HEK293 (cell line): ENCODE measurements at regions not wholly inside any gene's neighbourhood (a gene's known extent, or its start where the extent isn't known, plus 50 kb on each side); places are given as distances from the start of the nearest gene placed in this dataset.

Experiments
- CTCF ChIA-PET: fragments of 350-600 bp; formaldehyde crosslinking; extraction: SDS; loops from one replicate; lab custom pipeline; 2021; ENCODE audit warnings: antibody characterized with exemption; lab: Yijun Ruan, JAX
- POLR2A ChIA-PET: fragments of 300-600 bp; formaldehyde crosslinking; extraction: SDS; loops from one replicate; lab custom pipeline; 2020; ENCODE audit warnings: antibody characterized with exemption, inconsistent platforms; lab: Yijun Ruan, JAX
- H3K27ac ChIP-seq: fragments of 200-500 bp; sonication (Bioruptor generic); 2 replicates; pipeline ENCODE4 v1.5.1; 2014; ENCODE audit warnings: low read depth, low read length, control low read depth, inconsistent platforms; ENCODE audit errors: extremely low read depth
- H3K36me3 ChIP-seq, 2 experiments: fragments of 200-500 bp in 1 of 2; sonication (Bioruptor generic) in 1 of 2; 1 replicate in 1 of 2; 2 replicates in 1 of 2; pipeline ENCODE4 v1.5.1; 2014 to 2017; ENCODE audit warnings: inconsistent platforms in 2 of 2, low read length in 2 of 2; ENCODE audit not compliant: control insufficient read depth in 2 of 2, insufficient read depth in 1 of 2
- H3K4me1 ChIP-seq: fragments of 200-500 bp; sonication (Bioruptor generic); 2 replicates; pipeline ENCODE4 v1.5.1; 2014; ENCODE audit warnings: mild to moderate bottlenecking, low read length, inconsistent platforms; ENCODE audit not compliant: control insufficient read depth, insufficient read depth
- H3K4me3 ChIP-seq: 2 replicates; pipeline ENCODE4 v1.5.1; 2011; ENCODE audit warnings: low read depth, mild to moderate bottlenecking, control low read depth, low read length, moderate library complexity
- H3K9me3 ChIP-seq: fragments of 200-500 bp; sonication (Bioruptor generic); 2 replicates; pipeline ENCODE4 v1.5.1; 2014; ENCODE audit warnings: low read depth, low read length, inconsistent platforms; ENCODE audit not compliant: control insufficient read depth, insufficient read depth
- BCL11A ChIP-seq: fragments of 450-650 bp; formaldehyde crosslinking; IDR thresholded peaks from 2 replicates; pipeline ENCODE4 v1.5.1; 2016; ENCODE audit warnings: low read depth, missing biosample characterization, missing genetic modification characterization
- HIC1 ChIP-seq: fragments of 450-650 bp; formaldehyde crosslinking; IDR thresholded peaks from 2 replicates; pipeline ENCODE4 v1.5.1; 2016; ENCODE audit warnings: missing biosample characterization, missing genetic modification characterization
- MYNN ChIP-seq: fragments of 450-650 bp; formaldehyde crosslinking; IDR thresholded peaks from 2 replicates; pipeline ENCODE4 v1.5.1; 2016; ENCODE audit warnings: missing biosample characterization, missing genetic modification characterization, borderline replicate concordance
- OVOL3 ChIP-seq: fragments of 450-650 bp; formaldehyde crosslinking; IDR thresholded peaks from 2 replicates; pipeline ENCODE4 v1.5.1; 2016; ENCODE audit warnings: missing biosample characterization, missing genetic modification characterization
- PRDM1 ChIP-seq: fragments of 450-650 bp; formaldehyde crosslinking; IDR thresholded peaks from 2 replicates; pipeline ENCODE4; 2016; ENCODE audit warnings: missing biosample characterization, missing genetic modification characterization
- SCRT1 ChIP-seq: fragments of 450-650 bp; formaldehyde crosslinking; IDR thresholded peaks from 2 replicates; pipeline ENCODE4 v1.5.1; 2016; ENCODE audit warnings: missing biosample characterization, missing genetic modification characterization, borderline replicate concordance
- ZBTB1 ChIP-seq: fragments of 450-650 bp; formaldehyde crosslinking; IDR thresholded peaks from 2 replicates; pipeline ENCODE4 v1.5.1; 2016; ENCODE audit warnings: missing biosample characterization, missing genetic modification characterization
- ZNF2 ChIP-seq: fragments of 450-650 bp; formaldehyde crosslinking; IDR thresholded peaks from 2 replicates; pipeline ENCODE4 v1.5.1; 2016; ENCODE audit warnings: missing biosample characterization, missing genetic modification characterization
- ZNF391 ChIP-seq: fragments of 450-650 bp; formaldehyde crosslinking; IDR thresholded peaks from 2 replicates; pipeline ENCODE4 v1.5.1; 2016; ENCODE audit warnings: low read depth, missing biosample characterization, missing genetic modification characterization, borderline replicate concordance
- ZNF544 ChIP-seq: fragments of 450-650 bp; formaldehyde crosslinking; IDR thresholded peaks from 2 replicates; pipeline ENCODE4 v1.5.0; 2017; ENCODE audit warnings: missing biosample characterization, missing genetic modification characterization
- ZNF596 ChIP-seq: fragments of 450-650 bp; IDR thresholded peaks from 2 replicates; pipeline ENCODE4 v1.5.0; 2018; ENCODE audit warnings: missing biosample characterization, mild to moderate bottlenecking, missing genetic modification characterization, moderate library complexity
- ZNF701 ChIP-seq: fragments of 450-650 bp; formaldehyde crosslinking; IDR thresholded peaks from 2 replicates; pipeline ENCODE4 v1.5.1; 2016; ENCODE audit warnings: missing biosample characterization, missing genetic modification characterization
- ZNF837 ChIP-seq: fragments of 450-650 bp; formaldehyde crosslinking; IDR thresholded peaks from 2 replicates; pipeline ENCODE4 v1.5.1; 2016; ENCODE audit warnings: missing biosample characterization, missing genetic modification characterization
- ZSCAN16 ChIP-seq: fragments of 450-650 bp; formaldehyde crosslinking; IDR thresholded peaks from 2 replicates; pipeline ENCODE4 v1.5.1; 2016; ENCODE audit warnings: missing biosample characterization, missing genetic modification characterization
- TF ChIP-seq, protein P1 (sequence below): fragments of 450-650 bp; formaldehyde crosslinking; IDR thresholded peaks from 2 replicates; pipeline ENCODE4 v1.5.1; 2017; ENCODE audit warnings: missing biosample characterization, missing genetic modification characterization
- TF ChIP-seq, protein P2 (sequence below): fragments of 450-650 bp; formaldehyde crosslinking; conservative IDR thresholded peaks from 2 replicates; pipeline ENCODE4 v1.5.1; 2016; ENCODE audit warnings: low read depth, missing biosample characterization, missing genetic modification characterization
- TF ChIP-seq, protein P3 (sequence below): fragments of 450-650 bp; formaldehyde crosslinking; IDR thresholded peaks from 2 replicates; pipeline ENCODE4 v1.5.0; 2017; ENCODE audit warnings: missing biosample characterization, missing genetic modification characterization, borderline replicate concordance

DNA sequence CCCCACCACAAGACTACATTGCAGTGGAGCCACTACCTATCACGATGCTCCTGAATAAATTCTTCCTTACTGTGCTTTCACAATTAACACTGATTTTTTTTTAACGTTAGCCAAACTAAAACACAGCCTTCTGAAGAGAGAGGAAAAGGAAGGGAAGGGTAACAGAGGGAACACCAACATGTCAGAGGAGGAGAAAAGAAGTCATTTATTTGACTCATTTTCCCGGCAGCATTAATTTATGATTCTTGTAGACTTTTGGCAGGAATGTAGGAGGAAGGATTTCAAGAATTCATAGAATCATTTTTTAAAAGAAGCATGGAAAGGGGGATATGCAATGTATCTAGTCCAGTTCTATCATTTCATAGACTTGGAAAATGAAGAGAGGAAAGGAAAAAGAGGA is 74.3 kb upstream of the IQCM start:
- H3K36me3 ChIP-seq = no peaks in the 10 kb centered on the region
- H3K9me3 ChIP-seq = no peaks in the 10 kb centered on the region
- H3K4me1 ChIP-seq = no peaks in the 10 kb centered on the region
- H3K4me3 ChIP-seq = no peak overlapping the region
- CTCF ChIA-PET = no interaction called here
- no peak overlapping the region for H3K27ac ChIP-seq
- POLR2A ChIA-PET = no interaction called here
- TF ChIP-seq, protein P1, sequence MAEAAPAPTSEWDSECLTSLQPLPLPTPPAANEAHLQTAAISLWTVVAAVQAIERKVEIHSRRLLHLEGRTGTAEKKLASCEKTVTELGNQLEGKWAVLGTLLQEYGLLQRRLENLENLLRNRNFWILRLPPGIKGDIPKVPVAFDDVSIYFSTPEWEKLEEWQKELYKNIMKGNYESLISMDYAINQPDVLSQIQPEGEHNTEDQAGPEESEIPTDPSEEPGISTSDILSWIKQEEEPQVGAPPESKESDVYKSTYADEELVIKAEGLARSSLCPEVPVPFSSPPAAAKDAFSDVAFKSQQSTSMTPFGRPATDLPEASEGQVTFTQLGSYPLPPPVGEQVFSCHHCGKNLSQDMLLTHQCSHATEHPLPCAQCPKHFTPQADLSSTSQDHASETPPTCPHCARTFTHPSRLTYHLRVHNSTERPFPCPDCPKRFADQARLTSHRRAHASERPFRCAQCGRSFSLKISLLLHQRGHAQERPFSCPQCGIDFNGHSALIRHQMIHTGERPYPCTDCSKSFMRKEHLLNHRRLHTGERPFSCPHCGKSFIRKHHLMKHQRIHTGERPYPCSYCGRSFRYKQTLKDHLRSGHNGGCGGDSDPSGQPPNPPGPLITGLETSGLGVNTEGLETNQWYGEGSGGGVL (tag by site-specific recombination) = no peak
- TF ChIP-seq, all 188 proteins: peak for 0

- Histone ChIP-seq H3K4me1 (no peaks in the 10 kb centered on the region), H3K4me3 (no peak overlapping the region), H3K27ac (no peak overlapping the region), H3K9me3 (no peaks in the 10 kb centered on the region), H3K36me3 (no peaks in the 10 kb centered on the region)
- ChIA-PET CTCF (no interaction called here), POLR2A (no interaction called here)
- TF ChIP-seq ZBTB1 = no peak
- TF ChIP-seq, protein P2, sequence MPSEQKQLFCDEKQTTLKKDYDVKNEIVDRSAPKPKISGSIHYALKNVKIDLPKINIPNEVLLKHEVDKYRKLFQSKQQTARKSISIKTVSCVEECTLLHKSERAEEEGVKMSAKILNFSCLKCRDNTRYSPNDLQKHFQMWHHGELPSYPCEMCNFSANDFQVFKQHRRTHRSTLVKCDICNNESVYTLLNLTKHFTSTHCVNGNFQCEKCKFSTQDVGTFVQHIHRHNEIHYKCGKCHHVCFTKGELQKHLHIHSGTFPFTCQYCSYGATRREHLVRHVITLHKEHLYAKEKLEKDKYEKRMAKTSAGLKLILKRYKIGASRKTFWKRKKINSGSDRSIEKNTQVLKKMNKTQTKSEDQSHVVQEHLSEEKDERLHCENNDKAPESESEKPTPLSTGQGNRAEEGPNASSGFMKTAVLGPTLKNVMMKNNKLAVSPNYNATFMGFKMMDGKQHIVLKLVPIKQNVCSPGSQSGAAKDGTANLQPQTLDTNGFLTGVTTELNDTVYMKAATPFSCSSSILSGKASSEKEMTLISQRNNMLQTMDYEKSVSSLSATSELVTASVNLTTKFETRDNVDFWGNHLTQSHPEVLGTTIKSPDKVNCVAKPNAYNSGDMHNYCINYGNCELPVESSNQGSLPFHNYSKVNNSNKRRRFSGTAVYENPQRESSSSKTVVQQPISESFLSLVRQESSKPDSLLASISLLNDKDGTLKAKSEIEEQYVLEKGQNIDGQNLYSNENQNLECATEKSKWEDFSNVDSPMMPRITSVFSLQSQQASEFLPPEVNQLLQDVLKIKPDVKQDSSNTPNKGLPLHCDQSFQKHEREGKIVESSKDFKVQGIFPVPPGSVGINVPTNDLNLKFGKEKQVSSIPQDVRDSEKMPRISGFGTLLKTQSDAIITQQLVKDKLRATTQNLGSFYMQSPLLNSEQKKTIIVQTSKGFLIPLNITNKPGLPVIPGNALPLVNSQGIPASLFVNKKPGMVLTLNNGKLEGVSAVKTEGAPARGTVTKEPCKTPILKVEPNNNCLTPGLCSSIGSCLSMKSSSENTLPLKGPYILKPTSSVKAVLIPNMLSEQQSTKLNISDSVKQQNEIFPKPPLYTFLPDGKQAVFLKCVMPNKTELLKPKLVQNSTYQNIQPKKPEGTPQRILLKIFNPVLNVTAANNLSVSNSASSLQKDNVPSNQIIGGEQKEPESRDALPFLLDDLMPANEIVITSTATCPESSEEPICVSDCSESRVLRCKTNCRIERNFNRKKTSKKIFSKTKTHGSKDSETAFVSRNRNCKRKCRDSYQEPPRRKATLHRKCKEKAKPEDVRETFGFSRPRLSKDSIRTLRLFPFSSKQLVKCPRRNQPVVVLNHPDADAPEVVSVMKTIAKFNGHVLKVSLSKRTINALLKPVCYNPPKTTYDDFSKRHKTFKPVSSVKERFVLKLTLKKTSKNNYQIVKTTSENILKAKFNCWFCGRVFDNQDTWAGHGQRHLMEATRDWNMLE = no peak
- no peak for TF ChIP-seq ZSCAN16
- no peak for TF ChIP-seq MYNN (tag by site-specific recombination)
- TF ChIP-seq SCRT1 (tag by site-specific recombination) = no peak
- TF ChIP-seq, protein P1 (tag by site-specific recombination) = no peak
- no peak for TF ChIP-seq ZNF701 (tag by site-specific recombination)
- no peak for TF ChIP-seq ZNF596 (tag by site-specific recombination)
- TF ChIP-seq ZNF391 = no peak
These were observed 74.9 kb upstream of the IQCM start for GRCh38 chr4:149890531-149890930.

- CTCF ChIA-PET = no interaction called here
- Histone ChIP-seq H3K9me3 (no peaks in the 10 kb centered on the region), H3K4me3 (no peak overlapping the region), H3K27ac (no peak overlapping the region), H3K36me3 (no peaks in the 10 kb centered on the region), H3K4me1 (no peaks in the 10 kb centered on the region)
- POLR2A ChIA-PET = no interaction called here
- no peak for TF ChIP-seq OVOL3
- no peak for TF ChIP-seq ZBTB1
- no peak for TF ChIP-seq HIC1 (tag by site-specific recombination)
- no peak for TF ChIP-seq ZNF837 (tag by site-specific recombination)
- TF ChIP-seq, protein P3, sequence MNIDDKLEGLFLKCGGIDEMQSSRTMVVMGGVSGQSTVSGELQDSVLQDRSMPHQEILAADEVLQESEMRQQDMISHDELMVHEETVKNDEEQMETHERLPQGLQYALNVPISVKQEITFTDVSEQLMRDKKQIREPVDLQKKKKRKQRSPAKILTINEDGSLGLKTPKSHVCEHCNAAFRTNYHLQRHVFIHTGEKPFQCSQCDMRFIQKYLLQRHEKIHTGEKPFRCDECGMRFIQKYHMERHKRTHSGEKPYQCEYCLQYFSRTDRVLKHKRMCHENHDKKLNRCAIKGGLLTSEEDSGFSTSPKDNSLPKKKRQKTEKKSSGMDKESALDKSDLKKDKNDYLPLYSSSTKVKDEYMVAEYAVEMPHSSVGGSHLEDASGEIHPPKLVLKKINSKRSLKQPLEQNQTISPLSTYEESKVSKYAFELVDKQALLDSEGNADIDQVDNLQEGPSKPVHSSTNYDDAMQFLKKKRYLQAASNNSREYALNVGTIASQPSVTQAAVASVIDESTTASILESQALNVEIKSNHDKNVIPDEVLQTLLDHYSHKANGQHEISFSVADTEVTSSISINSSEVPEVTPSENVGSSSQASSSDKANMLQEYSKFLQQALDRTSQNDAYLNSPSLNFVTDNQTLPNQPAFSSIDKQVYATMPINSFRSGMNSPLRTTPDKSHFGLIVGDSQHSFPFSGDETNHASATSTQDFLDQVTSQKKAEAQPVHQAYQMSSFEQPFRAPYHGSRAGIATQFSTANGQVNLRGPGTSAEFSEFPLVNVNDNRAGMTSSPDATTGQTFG (tag by site-specific recombination) = no peak
- no peak for TF ChIP-seq PRDM1 (tag by site-specific recombination)
- TF ChIP-seq BCL11A = no peak
- TF ChIP-seq ZNF544 = no peak
- TF ChIP-seq ZNF2 (tag by site-specific recombination) = no peak
These were observed 75.8 kb upstream of the IQCM start for GRCh38 chr4:149891426-149891825.
